NCI-H345 (cell line): ENCODE measurements at regions not wholly inside any gene's neighbourhood (a gene's known extent, or its start where the extent isn't known, plus 50 kb on each side); places are given as distances from the start of the nearest gene placed in this dataset.

Source experiments
- DNase-seq: peaks from one replicate; lab custom pipeline; 2025; lab: John Stamatoyannopoulos, UW

DNA sequence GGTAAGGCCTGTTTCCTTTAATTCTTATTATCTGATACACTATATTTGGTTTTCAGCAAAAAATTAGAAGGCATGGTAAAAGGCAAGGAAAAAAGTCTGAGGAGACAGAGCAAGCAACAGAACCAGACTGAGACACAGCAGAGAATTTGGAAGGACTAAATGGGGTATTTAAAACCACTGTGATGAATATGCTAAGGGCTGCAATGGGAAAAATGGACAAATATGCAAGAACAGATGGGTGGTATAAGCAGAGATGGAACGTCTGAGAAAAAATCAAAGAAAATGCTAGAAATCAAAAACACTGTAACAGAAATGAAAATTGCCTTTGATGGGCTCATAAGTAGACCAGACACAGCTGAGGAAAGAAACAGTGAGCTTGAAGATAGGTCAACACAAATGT lies 50.8 kb upstream of the NSMCE3 start:
- DNase-seq = no peak

DNA sequence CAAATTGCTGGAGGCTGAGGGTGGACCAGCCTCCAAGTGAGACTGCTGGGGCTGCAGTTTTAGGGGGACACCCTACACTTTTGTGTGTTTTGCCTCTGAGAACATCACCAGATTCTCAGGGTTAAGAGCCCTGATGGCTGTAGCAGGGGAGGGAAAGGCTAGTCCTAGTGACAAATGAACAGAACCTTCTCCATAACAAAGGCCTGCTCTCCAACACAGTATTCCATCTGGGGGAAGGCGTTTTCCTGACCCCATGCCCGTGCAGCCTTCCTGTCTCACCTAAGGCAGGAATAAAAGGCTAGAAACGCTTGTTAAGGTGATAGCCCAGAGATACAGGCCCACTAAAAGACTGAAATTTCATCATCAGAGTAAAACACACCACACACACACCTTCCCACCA lies 50.2 kb upstream of the NSMCE3 start:
- no peak for DNase-seq
